ENCODE measurements at regions not wholly inside any gene's neighbourhood (a gene's known extent, or its start where the extent isn't known, plus 50 kb on each side); places are given as distances from the start of the nearest gene placed in this dataset.

DNA sequence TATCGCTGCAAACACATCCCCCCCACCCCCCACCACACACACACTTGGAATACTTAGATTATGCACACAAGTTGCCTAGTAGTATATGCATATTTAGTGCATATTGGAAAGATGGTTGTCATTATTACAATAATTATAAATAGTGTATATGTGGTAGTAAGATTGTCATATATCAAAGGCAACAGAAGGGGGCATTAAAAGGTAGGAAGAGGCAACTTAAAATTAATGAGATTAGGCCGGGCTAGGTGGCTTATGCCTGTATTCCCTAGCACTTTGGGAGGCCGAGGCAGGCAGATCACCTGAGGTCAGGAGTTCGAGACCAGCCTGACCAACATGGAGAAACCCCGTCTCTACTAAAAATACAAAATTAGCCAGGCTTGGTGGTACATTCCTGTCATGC is 52.1 kb downstream of the GSC start:
- no peak for ATAC-seq
- DNase-seq: no peak

DNA sequence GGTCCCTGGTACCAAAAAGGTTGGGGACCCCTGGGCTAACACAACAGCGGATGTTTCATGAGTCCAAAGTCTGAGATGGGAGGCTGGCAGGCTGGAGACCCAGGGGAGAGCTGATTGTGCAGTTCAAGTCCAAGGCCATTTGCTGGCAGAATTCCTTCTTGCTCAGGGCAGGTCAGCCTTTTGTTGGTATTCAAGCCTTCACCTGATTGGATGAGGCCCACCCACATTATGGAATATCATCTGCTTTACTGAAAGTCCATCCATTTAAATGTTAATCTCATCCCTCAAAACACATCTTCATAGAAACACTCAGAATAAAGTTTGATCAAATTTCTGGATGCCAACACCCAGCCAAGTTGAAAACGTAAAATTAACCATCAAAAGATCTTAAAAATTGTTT is 52.9 kb downstream of the GSC start:
- ATAC-seq (no peak), DNase-seq (no peak)

DNA sequence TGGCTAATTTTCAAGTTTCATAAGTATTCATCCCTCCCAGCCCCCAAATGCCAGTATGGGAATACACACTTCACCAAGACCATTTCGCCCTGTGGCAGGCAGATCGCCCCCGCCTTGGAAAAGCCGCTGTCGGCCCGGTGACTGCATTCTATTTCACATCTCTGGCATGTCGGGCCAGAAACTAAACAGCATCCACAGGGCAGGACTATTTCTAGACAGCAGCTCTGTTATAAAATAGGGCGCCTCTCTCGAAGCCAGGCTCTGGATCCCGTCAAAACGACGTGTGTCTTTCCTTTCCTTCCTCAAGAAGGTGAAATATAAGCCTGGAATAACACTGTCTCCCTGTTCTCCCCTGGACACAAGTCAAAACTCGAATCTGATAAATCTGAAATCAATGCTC is 56.8 kb downstream of the GSC start:
- ATAC-seq (no peak), DNase-seq (no peak)

DNA sequence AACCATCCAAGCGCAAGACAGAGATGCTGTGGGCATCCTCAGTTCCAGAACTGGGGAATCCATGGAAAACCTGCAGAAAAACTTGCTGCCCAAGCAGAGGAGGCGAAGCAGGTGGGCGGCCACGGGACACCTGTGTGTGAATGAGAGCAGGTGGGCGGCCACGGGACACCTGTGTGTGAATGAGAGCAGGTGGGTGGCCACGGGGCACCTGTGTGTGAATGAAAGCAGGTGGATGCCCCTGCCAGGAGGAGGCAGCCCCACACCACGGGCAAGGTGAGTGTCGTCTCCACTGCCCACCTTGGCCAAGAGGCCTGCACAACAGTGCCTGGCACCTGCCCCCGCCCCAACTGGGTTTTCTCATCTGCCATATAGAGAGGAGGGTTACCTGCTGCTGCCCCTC is 59.2 kb downstream of the GSC start:
- DNase-seq: no peak
- no peak for ATAC-seq

DNA sequence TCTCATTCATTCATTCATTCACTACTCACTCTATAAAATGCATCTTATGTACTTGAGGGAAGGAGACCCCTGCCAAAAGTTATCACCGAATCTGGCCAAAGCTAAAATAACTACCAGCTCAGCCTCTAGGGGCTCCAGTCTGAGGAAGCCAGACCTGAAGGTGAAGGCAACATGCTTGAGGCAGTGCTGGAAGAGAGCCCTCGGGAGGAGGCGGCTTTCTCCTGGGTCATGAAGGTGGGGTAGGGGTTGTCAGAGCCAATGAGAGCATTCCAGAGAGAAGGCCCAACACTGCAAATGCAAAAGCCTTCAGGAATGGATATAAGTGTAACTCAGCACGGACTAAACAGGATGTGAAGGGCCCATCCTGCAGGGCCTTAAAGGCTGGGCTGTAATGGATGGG is 62.4 kb downstream of the GSC start:
- no peak for DNase-seq
- no peak for ATAC-seq

DNA sequence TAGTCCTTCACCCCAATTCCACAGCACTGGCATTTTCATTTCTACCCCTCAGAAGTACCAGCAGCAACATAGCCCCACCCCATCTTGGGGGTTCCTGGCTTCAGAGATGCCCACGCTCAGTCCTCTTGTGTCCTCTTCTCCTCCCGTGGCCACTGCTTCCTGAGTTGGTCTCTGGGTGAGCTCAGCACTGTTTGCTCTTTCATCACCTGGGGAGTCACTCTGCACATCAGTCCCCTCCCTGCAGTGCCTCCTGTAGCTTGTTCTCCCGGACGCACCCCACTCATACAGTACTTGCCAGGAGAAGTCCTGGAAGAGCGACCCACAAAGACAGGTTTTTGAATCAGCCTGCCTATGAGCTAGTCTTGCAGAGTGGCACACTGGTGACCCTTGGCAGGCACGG is 63.8 kb downstream of the GSC start:
- no peak for ATAC-seq

DNA sequence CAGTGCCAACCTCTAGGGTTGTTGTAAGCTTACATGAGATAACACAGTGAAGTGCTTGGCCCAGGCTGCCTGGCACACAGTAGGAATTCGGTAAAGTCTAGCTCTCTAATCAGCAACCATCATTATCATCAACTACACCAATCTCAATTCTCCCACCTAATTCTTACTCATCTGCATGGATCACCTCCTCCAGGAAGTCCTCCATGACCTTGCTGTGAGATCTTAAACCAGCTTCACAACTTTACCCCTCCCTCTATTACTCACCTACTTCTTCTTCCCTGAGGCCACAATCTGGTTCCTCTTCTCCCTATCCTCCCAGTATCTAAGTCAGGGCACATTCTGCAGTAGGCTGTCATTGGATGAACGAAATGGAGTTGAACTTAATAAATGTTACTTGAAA is 67.3 kb downstream of the GSC start:
- no peak for DNase-seq
- no peak for ATAC-seq

More for the DNA sequence above, 63.8 kb downstream of the GSC start:
- no peak for DNase-seq

DNA sequence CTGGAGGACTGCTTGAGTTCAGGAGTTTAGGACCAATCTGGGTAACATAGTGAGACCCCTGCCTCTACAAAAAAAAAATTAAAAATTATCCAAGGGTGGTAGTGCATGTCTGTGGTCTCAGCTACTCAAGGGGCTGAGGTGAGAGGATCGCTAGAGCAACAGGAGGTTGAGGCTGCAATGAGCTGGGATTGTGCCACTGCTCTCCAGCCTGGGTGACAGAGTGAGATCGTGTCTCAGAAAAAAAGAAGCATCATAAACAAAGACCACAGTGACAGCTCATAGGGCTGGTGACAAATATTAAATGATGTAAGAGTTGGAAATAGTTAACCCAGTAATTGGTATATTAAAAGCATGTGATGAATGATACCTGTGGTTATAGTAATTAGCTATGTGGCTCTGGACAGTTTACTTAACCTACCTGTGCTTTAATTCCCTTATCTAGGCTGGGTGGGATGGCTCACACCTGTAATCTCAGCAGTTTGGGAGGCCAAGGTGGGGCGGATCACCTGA is 68.0 kb downstream of the GSC start:
- no peak for ATAC-seq
- DNase-seq: no peak

DNA sequence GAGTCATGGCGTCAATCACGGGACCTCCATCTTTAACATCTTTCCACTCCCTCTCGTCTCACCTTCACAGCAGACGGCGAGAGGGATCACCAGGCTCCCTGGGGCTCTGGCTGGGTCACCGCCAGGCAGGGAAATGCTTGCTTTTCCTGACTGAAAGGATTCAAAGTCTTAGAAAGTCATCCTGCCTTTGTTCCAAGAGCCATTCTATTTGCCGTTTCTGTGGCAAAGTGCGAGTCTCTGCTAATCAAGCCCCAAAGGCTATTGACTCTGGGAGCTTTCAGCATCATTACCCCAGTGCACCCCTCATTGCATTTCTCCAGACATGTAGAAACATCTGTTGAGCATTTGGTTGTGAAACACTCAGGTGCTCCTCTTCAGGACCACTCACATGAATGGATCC is 69.6 kb downstream of the GSC start:
- DNase-seq (no peak), ATAC-seq (no peak)

DNA sequence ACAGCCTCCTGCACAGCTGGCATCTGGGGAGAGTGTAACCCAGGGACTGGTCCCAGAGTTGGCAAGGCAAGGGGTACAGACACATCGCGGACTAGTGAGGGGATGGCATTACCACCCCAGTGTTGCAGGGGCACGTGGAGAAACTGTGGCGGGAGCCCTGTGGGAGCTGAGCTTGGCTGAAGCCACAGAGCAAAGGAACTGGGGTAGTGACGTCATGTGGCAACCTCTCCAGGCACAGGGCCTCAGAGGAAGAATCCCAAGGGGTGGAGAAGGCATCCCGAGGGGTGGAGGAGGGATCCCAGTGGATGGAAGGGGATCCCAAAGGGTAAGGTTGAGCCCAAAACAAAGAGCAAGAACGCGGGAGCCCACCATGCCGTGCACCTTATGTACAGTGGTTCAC is 70.1 kb downstream of the GSC start:
- DNase-seq: no peak
- ATAC-seq: no peak

DNA sequence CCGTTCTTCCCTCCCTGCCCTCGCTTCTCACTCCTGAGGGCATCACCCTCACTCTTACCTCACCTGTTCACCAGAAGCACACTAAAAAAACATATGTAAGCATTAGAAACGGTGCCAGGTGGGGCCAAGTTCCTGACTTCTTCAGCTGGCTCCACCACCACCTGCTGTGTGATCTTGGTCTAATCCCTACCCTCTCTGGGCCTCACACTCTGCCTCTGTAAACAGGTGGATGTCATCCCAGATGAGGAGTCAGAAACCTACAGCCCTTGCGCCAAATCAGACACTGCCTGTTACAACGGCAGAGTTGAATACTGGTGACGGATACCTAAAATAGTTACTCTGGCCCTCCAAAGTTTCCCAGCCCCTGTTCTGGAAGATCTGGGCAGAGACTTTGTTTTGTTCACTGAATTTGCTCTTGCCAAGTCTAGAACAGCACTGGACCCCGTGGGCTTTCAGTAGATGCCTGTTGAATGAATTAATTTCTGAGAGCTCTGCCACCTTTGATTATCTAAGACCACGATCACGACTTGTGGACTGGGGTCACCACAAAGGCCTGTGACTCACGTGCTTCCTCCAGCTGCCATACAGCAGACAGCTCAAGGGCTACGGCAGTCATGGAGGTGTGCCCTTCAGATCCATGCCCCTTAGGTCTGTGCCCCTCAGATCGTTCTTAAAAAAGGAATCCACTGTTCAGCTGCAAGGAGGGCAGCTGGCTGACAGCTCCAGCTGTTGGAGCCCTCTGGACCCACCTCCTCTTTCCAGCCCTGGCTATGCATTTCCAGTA is 71.9 kb downstream of the GSC start:
- DNase-seq: no peak
- ATAC-seq: no peak

DNA sequence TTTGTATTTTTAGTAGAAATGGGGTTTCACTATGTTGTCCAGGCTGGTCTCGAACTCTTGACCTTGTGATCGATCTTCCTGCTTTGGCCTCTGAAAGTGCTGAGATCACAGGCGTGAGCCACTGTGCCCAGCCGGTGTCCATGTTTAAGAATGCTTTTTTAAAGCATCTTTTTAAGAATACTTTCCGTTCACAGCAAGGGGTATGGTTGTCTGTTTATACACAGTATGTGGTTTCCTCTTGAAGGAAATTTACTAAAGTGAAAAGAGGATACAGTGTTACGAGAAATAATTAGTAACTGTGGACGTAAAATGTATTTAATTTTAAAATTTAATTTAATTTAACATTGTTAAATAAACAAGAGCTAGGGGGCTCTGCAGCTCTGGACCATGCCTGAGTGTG is 73.4 kb downstream of the GSC start:
- ATAC-seq (no peak), DNase-seq (no peak)

DNA sequence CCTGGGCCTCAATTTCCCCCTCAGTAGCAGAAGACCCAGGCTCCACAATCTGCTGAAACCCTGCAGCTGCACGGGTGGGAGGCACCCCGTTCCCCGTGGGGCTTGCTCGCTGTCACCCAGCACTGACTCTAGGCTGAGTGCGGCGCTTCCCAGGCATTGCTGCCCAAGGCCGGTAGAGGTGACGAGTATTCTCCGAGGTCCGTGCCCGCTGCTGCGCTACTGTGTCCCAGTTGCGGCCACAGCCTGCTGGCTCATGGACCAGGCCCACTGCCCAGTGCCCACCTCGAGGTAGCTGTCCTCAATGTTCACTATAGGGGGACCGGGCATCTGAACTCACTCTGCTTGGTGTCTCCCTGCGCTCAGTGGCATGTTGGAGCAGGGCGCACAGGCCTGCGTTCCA is 74.7 kb downstream of the GSC start:
- DNase-seq: no peak
- ATAC-seq: no peak

DNA sequence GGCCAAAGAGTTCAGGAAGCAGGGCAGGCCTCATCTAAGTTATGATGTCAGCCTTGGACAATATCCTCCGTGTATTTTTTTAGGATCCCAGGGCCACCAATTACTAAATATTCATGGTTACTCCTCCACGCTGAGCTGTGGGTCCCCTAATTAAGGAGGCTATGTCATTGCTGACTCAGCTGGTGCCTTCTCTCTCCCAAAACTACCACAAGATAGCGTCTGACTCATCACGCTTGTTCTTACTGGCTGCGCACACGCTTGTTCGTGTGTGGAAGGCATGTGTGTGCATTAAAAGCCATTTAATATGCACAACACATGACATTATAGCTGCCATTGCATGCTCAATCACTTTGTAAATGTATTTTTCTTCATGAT is 78.3 kb downstream of the GSC start:
- ATAC-seq (no peak), DNase-seq (no peak)

DNA sequence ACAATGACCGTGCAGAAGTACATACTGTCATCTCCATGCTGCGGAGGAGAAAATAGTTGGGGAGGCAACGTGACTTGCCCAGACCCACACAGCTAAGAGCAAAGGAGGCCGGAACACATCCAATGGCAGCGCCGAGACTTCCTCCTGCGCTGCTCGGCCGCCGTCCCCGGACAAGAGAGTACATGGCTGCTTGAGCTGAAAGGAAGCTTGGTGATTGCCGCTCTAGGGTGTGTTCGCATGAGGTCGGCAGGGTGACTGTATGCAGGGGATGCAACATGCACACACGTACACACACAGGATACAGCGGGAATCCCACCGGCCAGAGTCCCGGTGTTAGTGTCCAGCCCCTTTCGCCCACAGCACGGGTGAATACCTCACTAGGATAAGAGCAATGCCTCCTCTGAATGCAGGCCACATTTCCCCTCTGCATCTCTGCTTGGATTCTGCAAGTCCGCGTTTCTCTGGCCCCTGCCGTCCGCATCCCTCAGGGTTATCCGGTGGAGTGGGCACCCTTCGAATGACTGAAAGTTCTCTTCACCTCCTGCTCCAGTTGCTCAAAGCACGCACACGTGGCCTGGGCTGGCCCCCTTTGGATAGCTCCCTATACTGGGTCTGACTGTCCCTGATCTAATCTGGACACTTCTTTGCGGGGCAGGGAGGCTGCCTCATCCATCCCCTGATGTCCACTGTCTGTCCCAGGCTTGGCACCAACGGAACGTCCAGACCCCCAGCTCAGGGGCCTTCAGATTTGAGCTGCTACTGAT is 78.8 kb downstream of the GSC start:
- DNase-seq: no peak
- ATAC-seq: no peak

DNA sequence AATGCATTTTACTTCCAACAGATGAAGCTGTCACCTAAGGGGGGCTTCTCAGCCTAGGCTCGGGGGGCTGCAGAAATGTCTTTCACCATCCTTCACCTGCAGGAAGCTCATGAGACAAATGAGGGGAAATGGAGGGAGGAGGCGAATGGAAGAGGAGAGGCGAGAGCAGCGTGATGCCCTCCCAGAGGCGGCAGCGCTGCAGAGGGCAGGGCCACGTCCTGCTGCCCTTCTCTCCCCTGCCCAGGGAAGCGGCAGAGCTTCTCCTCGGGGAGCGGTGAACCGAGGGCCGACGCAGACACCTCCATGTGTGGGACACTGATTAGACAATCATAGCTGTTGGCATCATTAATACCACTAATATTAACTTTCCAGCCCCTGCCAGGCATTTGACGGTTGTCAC is 78.3 kb downstream of the SERPINA3 start:
- ATAC-seq (no peak), DNase-seq (no peak)

DNA sequence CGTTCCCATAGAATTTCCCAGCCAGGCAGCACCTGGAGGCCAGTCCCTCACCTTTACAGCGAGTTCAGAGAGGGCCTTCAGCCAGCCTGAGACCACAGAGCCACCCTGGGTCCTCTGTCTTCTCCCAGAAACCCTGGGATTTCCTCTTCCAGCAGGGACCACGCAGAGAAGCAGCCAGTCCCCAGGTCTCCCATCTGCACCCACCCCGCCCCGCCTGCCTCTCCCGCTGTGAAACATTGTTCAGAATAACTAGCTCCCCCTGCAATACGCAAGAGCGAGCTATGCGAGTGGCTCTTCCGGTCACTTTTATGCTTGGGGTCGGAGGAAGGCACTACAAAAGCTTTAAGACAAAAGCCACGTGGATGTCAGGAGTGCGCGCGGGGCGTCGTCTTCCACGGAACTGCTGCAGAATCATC is 77.8 kb downstream of the SERPINA3 start:
- ATAC-seq (no peak), DNase-seq (no peak)

DNA sequence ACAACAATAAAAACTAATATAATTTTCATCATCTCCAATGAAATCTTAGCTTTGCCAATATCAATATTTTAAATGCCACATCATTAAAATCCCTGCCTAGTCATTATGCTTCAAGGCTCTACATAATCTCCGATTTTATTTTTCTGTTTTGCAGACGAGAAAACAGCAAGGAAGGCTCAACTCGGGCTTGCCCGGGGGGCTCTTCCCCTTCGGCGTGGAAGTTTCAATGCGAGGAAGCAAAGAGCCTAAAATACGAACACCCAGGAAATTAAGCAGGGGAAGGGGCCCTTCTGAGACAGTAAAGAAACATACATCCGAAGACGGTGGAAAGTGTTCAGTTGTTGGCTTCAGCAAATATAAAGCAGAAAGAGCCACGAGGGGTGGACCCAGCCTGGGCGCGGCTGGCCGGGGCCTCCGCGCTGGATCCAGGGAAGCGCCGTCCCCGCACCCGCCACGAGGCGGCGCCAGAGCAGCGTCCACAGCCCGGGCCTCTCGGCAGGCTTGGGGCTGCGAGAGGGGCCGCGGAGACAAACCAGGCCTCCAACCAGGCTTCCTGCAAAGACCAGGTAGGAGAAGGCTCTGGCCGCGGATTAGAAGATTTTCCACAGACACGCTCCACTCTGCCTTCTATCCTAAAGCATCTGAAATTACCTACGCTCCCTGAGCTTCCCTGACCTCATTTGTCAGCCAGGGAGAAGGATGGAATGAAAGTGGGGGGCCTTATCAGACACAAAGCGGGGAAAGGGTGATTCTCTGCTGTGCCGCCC is 77.2 kb downstream of the SERPINA3 start:
- peak; percentile 75 for ATAC-seq

DNA sequence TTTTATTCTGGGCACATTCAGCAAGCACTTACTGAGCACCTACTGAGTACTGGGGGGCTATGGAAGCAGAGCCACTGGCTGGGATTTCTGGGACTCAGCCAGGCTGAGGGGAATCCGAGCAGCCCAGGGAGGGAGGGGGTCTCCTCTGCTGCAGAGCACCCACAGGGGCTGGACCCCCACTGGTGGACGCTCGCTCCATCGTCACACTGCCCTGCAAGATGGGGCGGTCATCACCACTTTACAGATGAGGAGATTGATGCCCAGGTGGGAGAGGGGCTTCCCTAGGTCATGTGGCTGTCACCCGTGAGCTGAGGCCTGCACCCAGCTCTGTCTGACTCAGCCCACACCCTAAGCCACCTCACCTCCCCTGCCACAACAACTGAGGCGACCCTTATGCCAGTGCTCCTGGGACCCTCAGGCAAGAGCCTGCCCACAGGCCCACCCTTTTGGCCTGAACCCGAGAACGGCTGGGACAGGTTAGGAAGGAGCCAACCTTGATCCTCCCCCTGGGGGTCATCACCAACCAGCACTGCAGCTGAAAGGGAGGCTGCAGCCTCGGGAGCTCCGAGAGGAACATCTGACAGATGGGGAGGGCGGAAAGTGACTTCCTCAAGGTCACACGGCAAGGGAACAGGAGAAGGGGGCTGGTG is 74.4 kb downstream of the SERPINA3 start:
- DNase-seq: no peak
- ATAC-seq: no peak

More for the DNA sequence above, 77.2 kb downstream of the SERPINA3 start:
- peak; percentile 72 for DNase-seq

DNA sequence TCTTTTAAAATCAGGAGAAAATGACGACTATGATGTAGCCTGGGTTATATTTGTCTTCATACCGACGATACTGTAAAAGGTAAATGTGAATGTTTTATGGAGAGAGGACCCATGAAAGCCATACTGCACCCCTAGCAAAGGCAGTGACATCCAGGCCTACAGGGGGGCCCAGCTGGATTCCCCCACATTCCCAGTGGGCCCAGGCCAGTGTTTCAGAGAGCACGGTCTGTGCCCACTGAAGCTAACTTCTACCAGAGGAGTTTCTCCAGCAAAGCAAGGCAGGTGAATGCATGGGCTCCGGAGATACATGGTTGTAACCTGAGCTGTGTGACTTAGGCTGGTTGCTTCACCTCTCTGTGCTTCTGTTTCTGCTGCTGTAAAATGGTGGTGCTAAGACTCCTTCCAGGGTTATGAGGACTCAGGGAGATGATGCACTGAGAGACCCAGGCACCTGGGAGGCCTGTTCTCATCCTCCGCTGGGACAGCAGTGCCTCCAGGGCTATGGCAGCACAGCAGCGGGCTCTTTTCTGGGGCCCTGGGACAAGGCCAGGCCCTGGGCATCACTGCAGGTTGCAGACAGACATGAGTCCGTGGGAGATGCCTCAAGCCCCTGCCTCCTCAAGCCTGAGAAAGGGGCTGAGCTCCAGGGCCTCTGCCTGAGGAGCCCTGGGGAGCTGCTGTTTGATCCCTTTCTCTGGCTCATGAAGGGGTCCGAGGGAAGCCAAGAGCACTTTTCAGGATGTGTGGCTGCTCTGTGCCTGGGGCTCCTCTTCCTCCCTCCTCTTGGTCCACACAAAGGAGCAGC is 73.7 kb downstream of the SERPINA3 start:
- ATAC-seq (no peak), DNase-seq (no peak)

DNA sequence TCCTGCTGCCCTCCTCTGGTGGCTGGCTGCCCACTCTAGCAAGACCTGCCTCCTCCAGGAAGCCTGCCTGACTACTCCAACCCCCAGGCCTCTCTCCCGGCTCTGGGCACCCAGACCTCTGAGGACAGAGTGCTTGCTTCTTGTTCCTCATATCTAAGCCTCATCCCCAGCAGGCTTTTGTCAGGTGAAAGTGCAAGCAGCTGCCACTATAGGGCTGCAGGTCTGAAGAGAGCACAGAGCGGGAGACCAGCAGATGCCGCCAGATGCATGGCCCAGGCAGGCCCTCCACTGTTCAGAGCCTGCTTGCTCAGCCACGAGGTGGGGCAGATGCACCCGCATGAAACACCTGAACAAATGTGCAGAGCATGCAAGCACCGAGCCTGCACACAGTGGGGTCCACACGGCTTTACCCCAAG is 73.0 kb downstream of the SERPINA3 start:
- DNase-seq: no peak
- ATAC-seq: no peak

DNA sequence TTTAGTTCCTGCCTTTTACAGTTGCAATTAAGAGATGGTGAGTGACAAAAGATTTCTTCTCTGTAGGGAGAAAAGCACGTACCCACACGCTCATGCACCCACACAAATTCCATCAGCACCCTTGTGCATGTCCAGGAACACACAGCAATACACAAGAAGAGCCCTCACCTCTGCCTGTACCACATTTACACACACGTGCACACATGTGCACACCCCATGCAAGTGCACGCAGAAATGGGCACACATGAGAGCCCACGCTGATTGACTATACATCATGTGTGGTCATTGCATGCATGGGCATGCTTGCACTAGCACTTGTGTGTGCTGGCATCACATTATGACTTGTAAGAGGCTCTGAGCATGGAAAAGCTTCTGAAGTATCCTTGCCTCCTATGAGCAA is 70.5 kb downstream of the SERPINA3 start:
- no peak for DNase-seq
- ATAC-seq: no peak

All from stimulated activated naive CD8-positive, alpha-beta T cell treated with anti-CD3 and anti-CD28 coated beads, Interleukin-15, Interleukin-2, amounts not matched to agents 100 U/mL and 50 U/mL, for 24 hours (primary cell).